Activated CD4-positive, alpha-beta T cell treated with anti-CD3 and anti-CD28 coated beads, Interleukin-2, amount 50 U/mL, for 16 hours (primary cell): ENCODE measurements at regions not wholly inside any gene's neighbourhood (a gene's known extent, or its start where the extent isn't known, plus 50 kb on each side); places are given as distances from the start of the nearest gene placed in this dataset.

ENCODE experiments used
- DNase-seq: peaks from one replicate; pipeline ENCODE4 v3.0.0-alpha.2; 2020

GRCh38 chr6:139594333-139594965 is 220.0 kb upstream of the CITED2 start:
- no peak for DNase-seq

- no peak for DNase-seq
Observed at GRCh38 chr6:139593081-139593480, 218.6 kb upstream of the CITED2 start.

- no peak for DNase-seq
Observed at GRCh38 chr6:139592011-139592410, 217.6 kb upstream of the CITED2 start.

- no peak for DNase-seq
Observed at GRCh38 chr6:139591075-139591865, 216.8 kb upstream of the CITED2 start.

GRCh38 chr6:139590206-139590605 is 215.8 kb upstream of the CITED2 start:
- DNase-seq, result no peak

GRCh38 chr6:139588734-139589593 is 214.5 kb upstream of the CITED2 start:
- no peak for DNase-seq

- no peak for DNase-seq
Observed at GRCh38 chr6:139588076-139588639, 213.7 kb upstream of the CITED2 start.

GRCh38 chr6:139587469-139587868 is 213.0 kb upstream of the CITED2 start:
- DNase-seq, result no peak

- no peak for DNase-seq
Observed at GRCh38 chr6:139586273-139586672, 211.8 kb upstream of the CITED2 start.

GRCh38 chr6:139584599-139584998 is 210.2 kb upstream of the CITED2 start:
- no peak for DNase-seq

GRCh38 chr6:139583420-139583819 is 209.0 kb upstream of the CITED2 start:
- no peak for DNase-seq

GRCh38 chr6:139582956-139583355 is 208.5 kb upstream of the CITED2 start:
- no peak for DNase-seq

GRCh38 chr6:139581485-139581865 is 207.0 kb upstream of the CITED2 start:
- DNase-seq, result no peak

GRCh38 chr6:139580592-139581484 is 206.4 kb upstream of the CITED2 start:
- peak; percentile 20 for DNase-seq

- DNase-seq, result no peak
Observed at GRCh38 chr6:139577763-139578604, 203.5 kb upstream of the CITED2 start.

- DNase-seq, result no peak
Observed at GRCh38 chr6:139577124-139577762, 202.8 kb upstream of the CITED2 start.

- no peak for DNase-seq
Observed at GRCh38 chr6:139572001-139572400, 197.6 kb upstream of the CITED2 start.

- DNase-seq, result no peak
Observed at GRCh38 chr6:139570166-139570565, 195.7 kb upstream of the CITED2 start.

GRCh38 chr6:139569566-139569965 is 195.1 kb upstream of the CITED2 start:
- DNase-seq, result peak; percentile 20

GRCh38 chr6:139568956-139569538 is 194.6 kb upstream of the CITED2 start:
- no peak for DNase-seq
